ENCODE measurements at regions not wholly inside any gene's neighbourhood (a gene's known extent, or its start where the extent isn't known, plus 50 kb on each side); places are given as distances from the start of the nearest gene placed in this dataset.

DNA sequence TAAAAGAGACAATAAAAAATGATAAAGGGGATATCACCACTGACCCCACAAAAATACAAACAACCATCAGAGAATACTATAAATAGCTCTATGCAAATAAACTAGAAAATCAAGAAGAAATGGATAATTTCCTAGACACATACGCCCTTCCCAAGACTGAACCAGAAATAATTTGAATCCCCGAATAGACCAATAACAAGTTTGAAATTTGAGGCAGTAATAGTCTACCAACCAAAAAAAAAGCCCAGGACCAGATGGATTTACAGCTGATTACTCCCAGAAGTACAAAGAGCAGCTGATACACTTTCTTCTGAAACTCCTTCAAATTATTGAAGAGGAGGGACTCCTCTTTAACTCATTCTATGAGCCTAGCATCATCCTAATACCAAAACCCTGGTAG, 128.1 kb downstream of the DMRTA1 start:
- TF ChIP-seq, protein P1, sequence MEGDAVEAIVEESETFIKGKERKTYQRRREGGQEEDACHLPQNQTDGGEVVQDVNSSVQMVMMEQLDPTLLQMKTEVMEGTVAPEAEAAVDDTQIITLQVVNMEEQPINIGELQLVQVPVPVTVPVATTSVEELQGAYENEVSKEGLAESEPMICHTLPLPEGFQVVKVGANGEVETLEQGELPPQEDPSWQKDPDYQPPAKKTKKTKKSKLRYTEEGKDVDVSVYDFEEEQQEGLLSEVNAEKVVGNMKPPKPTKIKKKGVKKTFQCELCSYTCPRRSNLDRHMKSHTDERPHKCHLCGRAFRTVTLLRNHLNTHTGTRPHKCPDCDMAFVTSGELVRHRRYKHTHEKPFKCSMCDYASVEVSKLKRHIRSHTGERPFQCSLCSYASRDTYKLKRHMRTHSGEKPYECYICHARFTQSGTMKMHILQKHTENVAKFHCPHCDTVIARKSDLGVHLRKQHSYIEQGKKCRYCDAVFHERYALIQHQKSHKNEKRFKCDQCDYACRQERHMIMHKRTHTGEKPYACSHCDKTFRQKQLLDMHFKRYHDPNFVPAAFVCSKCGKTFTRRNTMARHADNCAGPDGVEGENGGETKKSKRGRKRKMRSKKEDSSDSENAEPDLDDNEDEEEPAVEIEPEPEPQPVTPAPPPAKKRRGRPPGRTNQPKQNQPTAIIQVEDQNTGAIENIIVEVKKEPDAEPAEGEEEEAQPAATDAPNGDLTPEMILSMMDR (IDR thresholded peaks at IDR 0.05): no peak
- no peak for TF ChIP-seq ZFX (IDR thresholded peaks at IDR 0.05; ENCODE audit: borderline replicate concordance)
